ENCODE measurements at regions not wholly inside any gene's neighbourhood (a gene's known extent, or its start where the extent isn't known, plus 50 kb on each side); places are given as distances from the start of the nearest gene placed in this dataset.

DNA sequence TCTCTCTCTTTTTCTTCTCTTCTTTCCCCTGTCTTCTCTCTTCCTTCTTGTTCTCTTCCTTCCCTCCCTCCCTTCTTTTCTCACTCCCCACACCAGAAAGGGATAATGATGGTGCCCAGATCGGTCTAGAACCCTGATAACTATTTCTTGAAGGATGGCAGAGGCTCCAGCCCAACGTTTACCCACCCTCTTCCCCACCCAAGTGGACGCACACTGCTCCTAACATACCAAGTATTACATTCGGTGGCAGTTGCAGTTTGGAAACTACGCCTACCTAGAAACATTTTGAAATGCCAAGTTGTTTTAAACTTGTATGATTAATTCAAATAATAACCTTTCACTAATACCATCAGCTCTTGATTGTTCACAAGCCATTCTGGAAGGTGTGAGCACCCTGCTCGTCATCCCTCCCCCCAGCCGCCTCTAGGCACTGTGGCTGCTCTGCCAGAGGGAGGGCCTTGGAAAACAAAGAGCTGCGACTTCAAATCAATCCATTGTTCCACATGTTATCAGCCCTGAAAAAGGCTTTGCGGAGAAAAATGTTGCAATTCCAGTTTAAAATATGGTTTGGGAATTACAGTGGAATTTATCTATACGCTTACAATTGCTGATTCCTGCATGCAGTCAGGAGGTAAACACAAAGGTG is 1017.5 kb upstream of the TENM3 start:
- Histone ChIP-seq H3K27ac (ENCODE audit: low read depth, low read length) (no peak overlapping the region), H3K4me1 (ENCODE audit: insufficient read depth, low read length) (no peaks in the 10 kb centered on the region), H2AFZ (ENCODE audit: low read depth, low read length) (no peak overlapping the region), H3K9me3 (ENCODE audit: insufficient read depth, low read depth, low read length) (no peaks in the 10 kb centered on the region), H3K9ac (ENCODE audit: low read length) (no peak overlapping the region), H3K4me3 (ENCODE audit: insufficient read depth, low read depth, low read length) (no peak overlapping the region), H4K20me1 (ENCODE audit: insufficient read depth, low read length) (no peaks in the 10 kb centered on the region), H3K27me3 (ENCODE audit: insufficient read depth, low read length) (no peaks in the 10 kb centered on the region), H3K79me2 (ENCODE audit: insufficient read depth, low read length) (no peaks in the 10 kb centered on the region), H3K4me2 (ENCODE audit: low read length) (no peak overlapping the region), H3K36me3 (ENCODE audit: insufficient read depth, low read length) (no peaks in the 10 kb centered on the region)
- no peaks in the 10 kb centered on the region for H3K27me3 Mint-ChIP-seq (ENCODE audit: low read depth, unreplicated experiment)
- H3K9me3 Mint-ChIP-seq (ENCODE audit: unreplicated experiment): no peaks in the 10 kb centered on the region
- H3K36me3 Mint-ChIP-seq (ENCODE audit: low read depth, unreplicated experiment): no peaks in the 10 kb centered on the region
- no peak overlapping the region for H3K27ac Mint-ChIP-seq (ENCODE audit: unreplicated experiment)
- TF ChIP-seq, protein P1, sequence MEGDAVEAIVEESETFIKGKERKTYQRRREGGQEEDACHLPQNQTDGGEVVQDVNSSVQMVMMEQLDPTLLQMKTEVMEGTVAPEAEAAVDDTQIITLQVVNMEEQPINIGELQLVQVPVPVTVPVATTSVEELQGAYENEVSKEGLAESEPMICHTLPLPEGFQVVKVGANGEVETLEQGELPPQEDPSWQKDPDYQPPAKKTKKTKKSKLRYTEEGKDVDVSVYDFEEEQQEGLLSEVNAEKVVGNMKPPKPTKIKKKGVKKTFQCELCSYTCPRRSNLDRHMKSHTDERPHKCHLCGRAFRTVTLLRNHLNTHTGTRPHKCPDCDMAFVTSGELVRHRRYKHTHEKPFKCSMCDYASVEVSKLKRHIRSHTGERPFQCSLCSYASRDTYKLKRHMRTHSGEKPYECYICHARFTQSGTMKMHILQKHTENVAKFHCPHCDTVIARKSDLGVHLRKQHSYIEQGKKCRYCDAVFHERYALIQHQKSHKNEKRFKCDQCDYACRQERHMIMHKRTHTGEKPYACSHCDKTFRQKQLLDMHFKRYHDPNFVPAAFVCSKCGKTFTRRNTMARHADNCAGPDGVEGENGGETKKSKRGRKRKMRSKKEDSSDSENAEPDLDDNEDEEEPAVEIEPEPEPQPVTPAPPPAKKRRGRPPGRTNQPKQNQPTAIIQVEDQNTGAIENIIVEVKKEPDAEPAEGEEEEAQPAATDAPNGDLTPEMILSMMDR (IDR thresholded peaks at IDR 0.05; ENCODE audit: insufficient read depth, low read depth, low read length): no peak
- TF ChIP-seq EZH2 (IDR thresholded peaks at IDR 0.05; ENCODE audit: insufficient read depth, low read length): no peak
- FAIRE-seq (no peak), DNase-seq (ENCODE audit: low read depth) (no peak)
- H3K4me1 Mint-ChIP-seq (ENCODE audit: low read depth, unreplicated experiment): no peaks in the 10 kb centered on the region
- no peak overlapping the region for H3K4me3 Mint-ChIP-seq (ENCODE audit: unreplicated experiment)

DNA sequence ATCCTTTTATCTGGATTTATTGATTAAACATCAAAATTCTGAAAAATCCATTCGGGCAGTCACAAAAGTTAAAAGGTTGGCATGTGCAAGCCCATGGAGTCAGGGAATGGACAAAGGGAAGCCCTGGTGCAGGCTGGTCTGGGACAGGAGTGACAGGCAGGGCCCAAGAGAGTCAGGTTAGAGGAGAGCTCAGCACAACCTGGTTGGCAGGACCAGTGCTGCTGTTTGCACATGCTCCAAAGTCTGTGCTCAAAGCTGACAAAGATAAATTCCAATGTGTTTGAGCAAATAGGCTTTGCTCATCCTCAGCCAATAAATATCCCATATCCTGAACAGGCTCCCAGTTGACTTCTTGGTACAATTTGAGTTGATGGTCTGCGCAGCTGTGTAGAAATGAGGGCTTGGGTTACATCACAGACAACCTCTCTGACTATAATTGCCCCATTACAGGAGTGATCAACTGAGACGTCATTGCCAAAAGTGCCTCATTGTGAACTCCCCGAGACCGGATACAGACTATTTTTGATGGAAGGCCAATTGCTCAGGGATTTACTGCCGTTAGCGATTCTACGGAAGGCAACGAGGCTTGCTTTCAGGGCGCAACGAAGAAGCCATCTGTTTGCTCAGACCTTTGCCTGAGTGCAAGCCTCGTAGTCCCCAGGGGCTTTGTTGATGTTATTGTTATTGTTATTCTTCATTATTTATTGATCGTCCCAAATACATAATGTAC is 1008.1 kb upstream of the TENM3 start:
- TF ChIP-seq EZH2 (IDR thresholded peaks at IDR 0.05; ENCODE audit: insufficient read depth, low read length): no peak
- TF ChIP-seq, protein P1 (IDR thresholded peaks at IDR 0.05; ENCODE audit: insufficient read depth, low read depth, low read length): no peak
- Histone ChIP-seq H3K9ac (ENCODE audit: low read length) (no peak overlapping the region), H3K4me2 (ENCODE audit: low read length) (no peak overlapping the region), H3K4me3 (ENCODE audit: insufficient read depth, low read depth, low read length) (no peak overlapping the region), H3K36me3 (ENCODE audit: insufficient read depth, low read length) (no peaks in the 10 kb centered on the region), H3K27me3 (ENCODE audit: insufficient read depth, low read length) (no peaks in the 10 kb centered on the region), H3K27ac (ENCODE audit: low read depth, low read length) (no peak overlapping the region), H3K79me2 (ENCODE audit: insufficient read depth, low read length) (no peaks in the 10 kb centered on the region), H2AFZ (ENCODE audit: low read depth, low read length) (no peak overlapping the region), H3K9me3 (ENCODE audit: insufficient read depth, low read depth, low read length) (no peaks in the 10 kb centered on the region), H3K4me1 (ENCODE audit: insufficient read depth, low read length) (no peaks in the 10 kb centered on the region), H4K20me1 (ENCODE audit: insufficient read depth, low read length) (no peaks in the 10 kb centered on the region)
- Mint-ChIP-seq H3K4me3 (ENCODE audit: unreplicated experiment) (no peak overlapping the region), H3K4me1 (ENCODE audit: low read depth, unreplicated experiment) (no peaks in the 10 kb centered on the region), H3K27me3 (ENCODE audit: low read depth, unreplicated experiment) (no peaks in the 10 kb centered on the region), H3K27ac (ENCODE audit: unreplicated experiment) (no peak overlapping the region), H3K9me3 (ENCODE audit: unreplicated experiment) (no peaks in the 10 kb centered on the region), H3K36me3 (ENCODE audit: low read depth, unreplicated experiment) (no peaks in the 10 kb centered on the region)
- no peak for DNase-seq (ENCODE audit: low read depth)
- FAIRE-seq: no peak

DNA sequence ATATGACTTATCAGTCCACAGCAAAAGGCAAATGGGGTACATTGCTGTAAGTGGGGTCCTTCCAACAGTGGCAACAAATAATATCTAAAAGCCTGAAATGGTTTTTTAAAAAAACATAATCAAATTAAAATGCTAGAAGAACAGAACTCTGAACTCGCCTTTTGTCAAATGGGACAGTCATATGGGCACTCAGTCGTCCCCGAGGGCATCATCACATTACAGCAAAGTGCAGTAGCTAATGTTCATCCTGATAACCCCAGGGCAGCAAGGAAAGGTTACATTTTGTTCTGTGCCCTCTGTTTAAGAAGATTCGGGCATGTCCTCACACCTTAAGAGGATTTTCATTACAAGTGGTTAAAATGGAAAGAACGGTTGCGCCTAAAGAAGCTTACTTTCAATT is 997.9 kb upstream of the TENM3 start:
- Histone ChIP-seq H4K20me1 (ENCODE audit: insufficient read depth, low read length) (no peaks in the 10 kb centered on the region), H3K9ac (ENCODE audit: low read length) (no peak overlapping the region), H3K9me3 (ENCODE audit: insufficient read depth, low read depth, low read length) (no peaks in the 10 kb centered on the region), H3K4me2 (ENCODE audit: low read length) (no peak overlapping the region), H3K36me3 (ENCODE audit: insufficient read depth, low read length) (no peaks in the 10 kb centered on the region), H2AFZ (ENCODE audit: low read depth, low read length) (no peak overlapping the region), H3K4me3 (ENCODE audit: insufficient read depth, low read depth, low read length) (no peak overlapping the region), H3K4me1 (ENCODE audit: insufficient read depth, low read length) (no peaks in the 10 kb centered on the region), H3K27ac (ENCODE audit: low read depth, low read length) (no peak overlapping the region), H3K27me3 (ENCODE audit: insufficient read depth, low read length) (no peaks in the 10 kb centered on the region), H3K79me2 (ENCODE audit: insufficient read depth, low read length) (no peaks in the 10 kb centered on the region)
- H3K27ac Mint-ChIP-seq (ENCODE audit: unreplicated experiment): no peak overlapping the region
- TF ChIP-seq EZH2 (IDR thresholded peaks at IDR 0.05; ENCODE audit: insufficient read depth, low read length): no peak
- TF ChIP-seq, protein P1 (IDR thresholded peaks at IDR 0.05; ENCODE audit: insufficient read depth, low read depth, low read length): no peak
- H3K9me3 Mint-ChIP-seq (ENCODE audit: unreplicated experiment): no peaks in the 10 kb centered on the region
- no peaks in the 10 kb centered on the region for H3K4me1 Mint-ChIP-seq (ENCODE audit: low read depth, unreplicated experiment)
- no peaks in the 10 kb centered on the region for H3K36me3 Mint-ChIP-seq (ENCODE audit: low read depth, unreplicated experiment)
- no peak overlapping the region for H3K4me3 Mint-ChIP-seq (ENCODE audit: unreplicated experiment)
- FAIRE-seq (no peak), DNase-seq (ENCODE audit: low read depth) (no peak)
- H3K27me3 Mint-ChIP-seq (ENCODE audit: low read depth, unreplicated experiment): no peaks in the 10 kb centered on the region
